HG02642 (cell line): ENCODE measurements at regions not wholly inside any gene's neighbourhood (a gene's known extent, or its start where the extent isn't known, plus 50 kb on each side); places are given as distances from the start of the nearest gene placed in this dataset.
A peak's percentile ranks its signal among the peaks of the same experiment; 100 is the strongest.

Experiments
- ATAC-seq: cut with Tn5 transposase; IDR thresholded peaks from one replicate; pipeline ENCODE4 v1.9.1; 2021; ENCODE audit warnings: mild to moderate bottlenecking; ENCODE audit not compliant: unreplicated experiment, poor library complexity

- ATAC-seq, result no peak
Measured at GRCh38 chr15:77557564-77557963, 75.1 kb downstream of the LINGO1 start.

GRCh38 chr15:77557144-77557543, 75.6 kb downstream of the LINGO1 start:
- no peak for ATAC-seq

GRCh38 chr15:77556622-77557021, 76.1 kb downstream of the LINGO1 start:
- ATAC-seq, result no peak

GRCh38 chr15:77555232-77555631, 77.5 kb downstream of the LINGO1 start:
- no peak for ATAC-seq

- ATAC-seq, result no peak
Measured at GRCh38 chr15:77554306-77555080, 78.2 kb downstream of the LINGO1 start.

- no peak for ATAC-seq
Measured at GRCh38 chr15:77553695-77554094, 79.0 kb downstream of the LINGO1 start.

GRCh38 chr15:77553257-77553656, 79.5 kb downstream of the LINGO1 start:
- no peak for ATAC-seq

GRCh38 chr15:77552066-77552465, 80.6 kb downstream of the LINGO1 start:
- no peak for ATAC-seq

GRCh38 chr15:77550301-77551251, 82.1 kb downstream of the LINGO1 start:
- no peak for ATAC-seq

GRCh38 chr15:77549576-77550288, 83.0 kb downstream of the LINGO1 start:
- ATAC-seq, result no peak

GRCh38 chr15:77548589-77549557, 83.8 kb downstream of the LINGO1 start:
- ATAC-seq, result no peak

GRCh38 chr15:77547801-77548588, 84.7 kb downstream of the LINGO1 start:
- no peak for ATAC-seq

GRCh38 chr15:77546870-77547269, 85.8 kb downstream of the LINGO1 start:
- ATAC-seq, result no peak

GRCh38 chr15:77546050-77546501, 86.6 kb downstream of the LINGO1 start:
- ATAC-seq, result no peak

GRCh38 chr15:77545058-77545457, 87.7 kb downstream of the LINGO1 start:
- no peak for ATAC-seq

GRCh38 chr15:77544162-77544561, 88.5 kb downstream of the LINGO1 start:
- ATAC-seq, result no peak

- ATAC-seq, result peak; percentile 70
Measured at GRCh38 chr15:77543159-77543882, 89.4 kb downstream of the LINGO1 start.

- ATAC-seq, result no peak
Measured at GRCh38 chr15:77542491-77543001, 90.2 kb downstream of the LINGO1 start.
